HCT116 (cell line): ENCODE measurements at regions not wholly inside any gene's neighbourhood (a gene's known extent, or its start where the extent isn't known, plus 50 kb on each side); places are given as distances from the start of the nearest gene placed in this dataset.

ENCODE experiments used
- CEBPB ChIP-seq: IDR thresholded peaks from 2 replicates; pipeline ENCODE4 v1.6.1; 2012; ENCODE audit warnings: low read depth
- EZH2 ChIP-seq: fragments of 200-600 bp; sonication (generic); IDR thresholded peaks from 2 replicates; pipeline ENCODE4 v1.6.1; 2017; ENCODE audit warnings: antibody characterized with exemption, mixed run types
- EZH2phosphoT487 ChIP-seq: fragments of 200-600 bp; IDR thresholded peaks from 2 replicates; pipeline ENCODE4 v1.6.1; 2018; ENCODE audit warnings: antibody characterized with exemption, borderline replicate concordance
- POLR2A ChIP-seq: IDR thresholded peaks from 2 replicates; pipeline ENCODE4 v1.7.0; 2011; ENCODE audit warnings: borderline replicate concordance; ENCODE audit not compliant: insufficient read depth, insufficient read length; ENCODE audit errors: extremely low read depth
- POLR2AphosphoS5 ChIP-seq: IDR thresholded peaks from 2 replicates; pipeline ENCODE4 v1.6.1; 2011; ENCODE audit warnings: mild to moderate bottlenecking, low read depth, low read length, moderate library complexity
- RAD21 ChIP-seq: IDR thresholded peaks from 2 replicates; pipeline ENCODE4 v1.6.1; 2012; ENCODE audit warnings: low read depth, mild to moderate bottlenecking
- SIN3A ChIP-seq: IDR thresholded peaks from 2 replicates; pipeline ENCODE4 v1.6.1; 2012; ENCODE audit warnings: low read depth
- SP1 ChIP-seq: IDR thresholded peaks from 2 replicates; pipeline ENCODE4 v1.6.1; 2012; ENCODE audit warnings: low read depth
- SRF ChIP-seq: IDR thresholded peaks from 2 replicates; pipeline ENCODE4 v1.6.1; 2012; ENCODE audit warnings: low read depth
- TCF7L2 ChIP-seq: IDR thresholded peaks from 2 replicates; pipeline ENCODE4 v1.7.0; 2011; ENCODE audit warnings: borderline replicate concordance, inconsistent platforms; ENCODE audit not compliant: insufficient read depth, insufficient read length; ENCODE audit errors: extremely low read depth
- YY1 ChIP-seq: IDR thresholded peaks from 2 replicates; pipeline ENCODE4 v1.6.1; 2011; ENCODE audit warnings: low read length, low read depth, moderate library complexity, mild to moderate bottlenecking; ENCODE audit not compliant: insufficient replicate concordance; ENCODE audit errors: extremely low read depth
- TF ChIP-seq, protein P1 (sequence below): IDR thresholded peaks from 2 replicates; pipeline ENCODE4 v1.6.1; 2012; ENCODE audit warnings: low read depth
- TF ChIP-seq, protein P2 (sequence below), 3 experiments: fragments of 200-600 bp in 1 of 3; sonication (generic) in 1 of 3; IDR thresholded peaks in 2 of 3; conservative IDR thresholded peaks in 1 of 3; 2 replicates each; pipeline ENCODE4 v1.5.1; 2012 to 2017; ENCODE audit warnings: low read depth in 2 of 3, low read length in 2 of 3, antibody characterized with exemption in 1 of 3, borderline replicate concordance in 1 of 3, control low read depth in 1 of 3, mild to moderate bottlenecking in 1 of 3, mixed read lengths in 1 of 3, mixed run types in 1 of 3, moderate library complexity in 1 of 3; ENCODE audit not compliant: insufficient read depth in 1 of 3
- TF ChIP-seq, protein P3 (sequence below): IDR thresholded peaks from 2 replicates; pipeline ENCODE4 v1.6.1; 2012

DNA sequence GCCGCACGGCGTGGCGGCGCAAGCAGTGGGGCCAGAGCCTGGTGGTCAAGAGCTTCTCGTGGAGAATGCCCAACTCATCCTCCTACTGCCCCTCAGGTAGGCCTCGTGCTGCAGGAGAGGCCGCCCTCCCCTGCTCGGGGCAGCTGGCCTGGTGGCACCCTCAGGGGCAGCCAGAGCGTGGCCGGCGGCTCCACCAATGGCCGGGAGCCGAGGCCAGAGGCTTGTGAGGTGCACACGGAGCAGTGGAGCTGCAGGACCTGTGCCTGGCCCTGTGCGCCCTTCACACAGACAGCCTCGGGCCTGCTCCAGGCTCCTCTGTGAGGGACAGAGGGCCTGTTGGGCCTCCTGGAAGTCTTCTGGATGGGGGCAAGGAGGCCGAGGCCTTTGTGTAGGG is 85.5 kb downstream of the NPIPB11 start:
- TF ChIP-seq CEBPB, result no peak
- no peak for TF ChIP-seq EZH2
- TF ChIP-seq, protein P1, sequence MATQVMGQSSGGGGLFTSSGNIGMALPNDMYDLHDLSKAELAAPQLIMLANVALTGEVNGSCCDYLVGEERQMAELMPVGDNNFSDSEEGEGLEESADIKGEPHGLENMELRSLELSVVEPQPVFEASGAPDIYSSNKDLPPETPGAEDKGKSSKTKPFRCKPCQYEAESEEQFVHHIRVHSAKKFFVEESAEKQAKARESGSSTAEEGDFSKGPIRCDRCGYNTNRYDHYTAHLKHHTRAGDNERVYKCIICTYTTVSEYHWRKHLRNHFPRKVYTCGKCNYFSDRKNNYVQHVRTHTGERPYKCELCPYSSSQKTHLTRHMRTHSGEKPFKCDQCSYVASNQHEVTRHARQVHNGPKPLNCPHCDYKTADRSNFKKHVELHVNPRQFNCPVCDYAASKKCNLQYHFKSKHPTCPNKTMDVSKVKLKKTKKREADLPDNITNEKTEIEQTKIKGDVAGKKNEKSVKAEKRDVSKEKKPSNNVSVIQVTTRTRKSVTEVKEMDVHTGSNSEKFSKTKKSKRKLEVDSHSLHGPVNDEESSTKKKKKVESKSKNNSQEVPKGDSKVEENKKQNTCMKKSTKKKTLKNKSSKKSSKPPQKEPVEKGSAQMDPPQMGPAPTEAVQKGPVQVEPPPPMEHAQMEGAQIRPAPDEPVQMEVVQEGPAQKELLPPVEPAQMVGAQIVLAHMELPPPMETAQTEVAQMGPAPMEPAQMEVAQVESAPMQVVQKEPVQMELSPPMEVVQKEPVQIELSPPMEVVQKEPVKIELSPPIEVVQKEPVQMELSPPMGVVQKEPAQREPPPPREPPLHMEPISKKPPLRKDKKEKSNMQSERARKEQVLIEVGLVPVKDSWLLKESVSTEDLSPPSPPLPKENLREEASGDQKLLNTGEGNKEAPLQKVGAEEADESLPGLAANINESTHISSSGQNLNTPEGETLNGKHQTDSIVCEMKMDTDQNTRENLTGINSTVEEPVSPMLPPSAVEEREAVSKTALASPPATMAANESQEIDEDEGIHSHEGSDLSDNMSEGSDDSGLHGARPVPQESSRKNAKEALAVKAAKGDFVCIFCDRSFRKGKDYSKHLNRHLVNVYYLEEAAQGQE, result no peak
- TF ChIP-seq POLR2A, result no peak
- TF ChIP-seq EZH2phosphoT487, result no peak
- TF ChIP-seq SIN3A, result no peak
- TF ChIP-seq, protein P2, sequence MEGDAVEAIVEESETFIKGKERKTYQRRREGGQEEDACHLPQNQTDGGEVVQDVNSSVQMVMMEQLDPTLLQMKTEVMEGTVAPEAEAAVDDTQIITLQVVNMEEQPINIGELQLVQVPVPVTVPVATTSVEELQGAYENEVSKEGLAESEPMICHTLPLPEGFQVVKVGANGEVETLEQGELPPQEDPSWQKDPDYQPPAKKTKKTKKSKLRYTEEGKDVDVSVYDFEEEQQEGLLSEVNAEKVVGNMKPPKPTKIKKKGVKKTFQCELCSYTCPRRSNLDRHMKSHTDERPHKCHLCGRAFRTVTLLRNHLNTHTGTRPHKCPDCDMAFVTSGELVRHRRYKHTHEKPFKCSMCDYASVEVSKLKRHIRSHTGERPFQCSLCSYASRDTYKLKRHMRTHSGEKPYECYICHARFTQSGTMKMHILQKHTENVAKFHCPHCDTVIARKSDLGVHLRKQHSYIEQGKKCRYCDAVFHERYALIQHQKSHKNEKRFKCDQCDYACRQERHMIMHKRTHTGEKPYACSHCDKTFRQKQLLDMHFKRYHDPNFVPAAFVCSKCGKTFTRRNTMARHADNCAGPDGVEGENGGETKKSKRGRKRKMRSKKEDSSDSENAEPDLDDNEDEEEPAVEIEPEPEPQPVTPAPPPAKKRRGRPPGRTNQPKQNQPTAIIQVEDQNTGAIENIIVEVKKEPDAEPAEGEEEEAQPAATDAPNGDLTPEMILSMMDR (IDR thresholded peaks at IDR 0.05 in 2 of 3, conservative IDR thresholded peaks at IDR 0.05 in 1 of 3; ENCODE audit: borderline replicate concordance in 1 of 3, insufficient read depth in 1 of 3, low read depth in 2 of 3, low read length in 2 of 3), result no peak
- TF ChIP-seq, protein P3, sequence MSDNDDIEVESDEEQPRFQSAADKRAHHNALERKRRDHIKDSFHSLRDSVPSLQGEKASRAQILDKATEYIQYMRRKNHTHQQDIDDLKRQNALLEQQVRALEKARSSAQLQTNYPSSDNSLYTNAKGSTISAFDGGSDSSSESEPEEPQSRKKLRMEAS, result no peak
- TF ChIP-seq SRF, result no peak
- no peak for TF ChIP-seq SP1
- TF ChIP-seq TCF7L2, result no peak
- no peak for TF ChIP-seq YY1
- no peak for TF ChIP-seq RAD21
- TF ChIP-seq POLR2AphosphoS5, result no peak
